KOPT-K1 (cell line): ENCODE measurements at regions not wholly inside any gene's neighbourhood (a gene's known extent, or its start where the extent isn't known, plus 50 kb on each side); places are given as distances from the start of the nearest gene placed in this dataset.
"Not testable (repeated sequence)": the region's sequence is repeated elsewhere in the genome, so short reads cannot be mapped to it uniquely, and the experiment has no call there.

Experiments used
- H3K27ac ChIP-seq: fragments of 200-600 bp; sonication (generic); 2 replicates; pipeline ENCODE4 v1.5.1; 2016; ENCODE audit warnings: antibody characterized with exemption, mild to moderate bottlenecking, low read depth, low read length; ENCODE audit not compliant: poor library complexity, severe bottlenecking
- H3K36me3 ChIP-seq: fragments of 200-600 bp; sonication (generic); 2 replicates; pipeline ENCODE4 v1.5.1; 2017; ENCODE audit warnings: antibody characterized with exemption, mild to moderate bottlenecking, low read length, moderate library complexity; ENCODE audit not compliant: insufficient read depth
- H3K9me3 ChIP-seq: fragments of 200-600 bp; sonication (generic); 2 replicates; pipeline ENCODE4 v1.5.1; 2017; ENCODE audit warnings: antibody characterized with exemption, low read length, mild to moderate bottlenecking; ENCODE audit not compliant: insufficient read depth, poor library complexity, severe bottlenecking

DNA sequence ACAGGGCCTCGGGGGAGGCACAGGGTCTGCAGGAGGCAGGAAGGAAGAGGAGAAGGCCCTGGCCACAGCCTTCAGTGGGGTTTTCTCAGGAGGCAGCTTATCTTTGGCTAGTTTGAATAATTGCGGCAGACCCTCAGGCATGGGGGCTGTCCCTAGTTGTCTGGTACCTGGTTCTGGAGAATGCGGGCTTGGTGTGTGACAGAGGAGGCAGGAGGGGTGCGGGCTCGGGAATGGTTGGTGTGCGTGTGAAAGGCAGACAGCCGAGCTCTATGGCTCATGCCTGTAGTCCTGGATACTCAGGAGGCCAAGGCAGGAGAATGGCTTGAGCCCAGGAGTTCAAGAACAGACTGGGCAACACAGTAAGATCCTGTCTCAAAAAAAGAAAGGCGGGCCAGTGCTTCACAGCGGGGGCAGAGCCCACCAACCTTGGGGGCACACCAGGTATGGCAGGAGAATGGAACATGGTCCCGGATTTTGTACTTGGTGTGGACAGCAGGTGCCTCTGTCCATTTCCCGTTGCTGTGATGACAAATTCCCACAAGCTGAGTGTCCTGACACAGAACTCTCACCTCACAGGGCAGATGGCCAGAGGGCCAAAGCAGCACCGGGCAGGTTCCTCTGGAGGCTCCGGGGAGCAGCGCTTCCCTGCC lies 640.6 kb downstream of the TBC1D22A start:
- H3K36me3 ChIP-seq, result no peaks in the 10 kb centered on the region
- H3K9me3 ChIP-seq, result no peaks in the 10 kb centered on the region
- no peak overlapping the region for H3K27ac ChIP-seq

DNA sequence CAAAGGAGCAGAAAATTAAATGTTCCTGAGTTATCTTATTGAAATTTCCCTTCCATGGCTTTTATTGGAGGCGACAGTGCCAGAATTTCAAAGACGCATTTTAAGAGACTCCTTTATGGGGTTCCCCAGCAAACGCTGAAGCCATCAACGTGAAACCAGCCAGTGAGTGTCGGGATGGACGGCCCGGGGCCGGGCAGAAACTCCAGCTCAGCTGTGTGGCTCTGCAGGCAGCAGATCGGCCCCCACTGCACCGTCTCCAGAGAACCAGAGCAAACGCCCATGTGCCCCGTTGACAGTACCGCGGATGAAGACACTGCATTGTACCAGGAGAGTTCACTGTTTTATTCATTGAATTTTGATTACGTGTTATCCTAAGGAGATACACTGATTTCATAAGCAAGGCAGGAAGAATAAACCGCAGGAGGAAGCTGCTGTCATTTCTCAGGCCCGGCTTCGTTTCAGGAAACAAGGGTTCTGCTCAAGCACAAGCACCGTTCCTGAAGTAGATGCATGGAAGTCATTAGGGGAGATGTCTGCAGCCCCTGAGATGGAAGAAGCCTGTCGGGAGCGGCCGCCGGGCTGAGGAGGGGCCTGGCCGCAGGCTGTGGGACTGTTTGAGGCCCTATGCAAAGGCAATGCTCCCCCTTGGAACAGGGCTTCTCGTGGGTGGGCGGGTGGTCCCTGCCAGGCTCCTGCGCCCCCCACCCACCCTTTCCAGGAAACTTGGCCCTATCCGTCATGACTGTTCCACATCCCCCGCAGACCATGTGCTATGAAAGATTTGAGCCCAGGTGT lies 639.7 kb downstream of the TBC1D22A start:
- no peaks in the 10 kb centered on the region for H3K9me3 ChIP-seq
- no peak overlapping the region for H3K27ac ChIP-seq
- H3K36me3 ChIP-seq, result no peaks in the 10 kb centered on the region

DNA sequence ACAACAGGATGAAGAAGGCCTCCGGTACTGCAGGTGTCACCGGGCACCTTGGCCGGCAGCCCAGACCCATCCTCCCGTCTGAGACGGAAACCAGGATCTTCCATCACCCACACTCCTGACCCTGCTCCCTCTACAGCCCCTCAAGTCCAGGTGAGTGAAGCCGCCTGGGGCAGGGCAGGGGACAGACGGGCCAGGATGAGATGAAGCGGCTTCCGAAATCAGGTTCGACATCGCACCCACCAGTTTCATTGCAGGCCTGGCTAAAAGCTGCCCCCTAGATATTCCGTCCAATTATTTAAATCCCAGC lies 639.1 kb downstream of the TBC1D22A start:
- H3K9me3 ChIP-seq, result no peaks in the 10 kb centered on the region

DNA sequence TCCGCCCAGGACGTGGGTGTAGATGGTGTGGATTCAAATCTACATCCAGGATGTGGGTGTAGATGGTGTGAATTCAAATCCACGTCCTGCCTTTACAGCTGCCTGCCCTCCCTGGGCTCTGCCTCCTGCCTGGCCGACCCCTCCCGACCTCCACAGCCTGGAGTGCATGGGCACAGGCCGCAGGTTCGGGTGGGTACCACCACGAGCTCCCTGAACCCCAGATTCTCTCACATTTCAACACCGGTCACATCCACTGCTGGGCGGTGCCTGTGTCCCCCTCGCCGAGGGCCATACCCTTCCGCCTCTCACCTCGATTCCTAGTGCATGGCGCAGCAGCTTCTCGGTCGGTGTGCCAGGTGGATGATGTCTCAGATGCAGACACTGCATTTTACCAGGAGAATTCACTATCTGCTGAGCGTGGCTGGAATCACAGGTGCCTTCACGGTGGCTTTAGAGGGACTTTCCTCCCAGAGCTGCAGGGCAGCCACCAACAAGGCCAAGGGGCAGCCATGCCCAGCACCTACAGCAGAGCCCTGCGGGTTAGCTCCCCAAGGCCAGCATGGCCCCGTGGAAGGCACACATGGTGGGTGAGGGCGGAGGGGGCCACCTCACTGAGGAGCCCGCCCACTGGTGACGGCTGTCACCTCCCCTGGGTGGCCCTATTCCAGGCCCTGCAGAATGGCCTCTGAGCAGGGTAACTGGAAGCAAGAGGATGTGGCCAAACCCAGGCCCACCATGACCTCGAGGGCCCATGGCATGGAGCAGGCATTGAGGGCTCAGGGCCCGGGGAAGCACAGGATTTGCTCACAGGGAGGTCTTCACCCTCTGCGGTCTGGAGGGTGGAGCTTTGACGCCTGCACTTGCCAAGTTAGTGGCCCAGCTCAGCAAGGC lies 638.5 kb downstream of the TBC1D22A start:
- Histone ChIP-seq H3K36me3 (no peaks in the 10 kb centered on the region), H3K9me3 (no peaks in the 10 kb centered on the region), H3K27ac (no peak overlapping the region)

More for the DNA sequence above, 639.1 kb downstream of the TBC1D22A start:
- H3K27ac ChIP-seq, result no peak overlapping the region
- H3K36me3 ChIP-seq, result no peaks in the 10 kb centered on the region

DNA sequence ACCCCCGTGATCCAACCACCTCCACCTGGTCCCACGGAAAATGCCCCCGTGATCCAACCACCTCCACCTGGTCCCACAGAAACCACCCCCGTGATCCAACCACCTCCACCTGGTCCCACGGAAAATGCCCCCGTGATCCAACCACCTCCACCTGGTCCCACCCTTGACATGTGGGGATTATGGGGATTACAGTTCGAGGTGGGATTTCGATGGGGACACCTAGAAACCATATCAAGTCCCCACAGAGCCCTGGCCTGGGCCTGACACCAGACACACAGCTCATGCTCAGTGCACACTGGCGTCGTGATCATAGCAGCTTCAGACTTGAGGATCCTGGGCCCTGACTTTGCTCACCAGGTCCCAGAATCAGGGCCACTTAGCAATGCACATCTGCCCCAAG lies 637.7 kb downstream of the TBC1D22A start:
- not testable (repeated sequence) for H3K36me3 ChIP-seq, H3K27ac ChIP-seq, H3K9me3 ChIP-seq

DNA sequence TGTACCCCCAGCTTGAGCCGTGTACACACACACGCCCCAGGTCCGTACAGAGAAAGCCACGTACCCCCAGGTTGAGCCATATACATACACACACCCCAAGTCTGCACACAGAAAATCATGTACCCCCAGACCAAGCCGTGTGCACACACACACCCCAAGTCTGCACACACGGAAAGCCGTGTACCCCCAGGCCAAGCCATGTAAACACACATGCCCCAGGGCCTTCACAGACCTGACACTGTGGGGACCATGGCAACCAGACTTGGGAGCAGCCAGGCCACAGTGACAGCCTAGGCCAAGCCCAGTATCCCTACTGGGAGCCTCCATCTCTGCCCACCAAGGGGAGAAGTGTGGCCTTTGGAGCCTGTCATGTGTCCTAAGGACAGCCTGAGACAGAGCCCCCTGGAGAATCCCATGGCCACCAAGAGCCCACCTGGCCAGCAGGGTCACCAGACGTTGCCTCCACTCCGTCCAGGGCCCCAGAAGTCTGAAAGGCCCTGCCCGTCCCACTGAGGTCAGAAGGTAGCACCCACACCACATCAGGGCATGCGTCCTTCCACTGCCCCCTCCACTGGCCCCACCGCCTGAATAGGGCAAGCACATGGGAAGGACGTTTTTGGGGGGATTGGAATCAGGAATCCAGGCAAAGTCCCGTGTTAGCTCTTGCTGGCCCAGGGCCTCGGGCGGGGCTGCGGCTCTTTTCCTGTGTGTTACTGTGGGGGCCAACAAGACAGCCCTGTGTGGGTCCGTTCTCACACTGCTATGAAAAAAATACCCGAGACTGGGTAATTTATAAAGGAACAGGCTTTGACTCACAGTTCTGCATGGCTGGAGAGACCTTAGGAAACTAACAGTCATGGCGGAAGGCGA lies 636.7 kb downstream of the TBC1D22A start:
- H3K9me3 ChIP-seq, result no peaks in the 10 kb centered on the region
- H3K27ac ChIP-seq, result no peak overlapping the region

DNA sequence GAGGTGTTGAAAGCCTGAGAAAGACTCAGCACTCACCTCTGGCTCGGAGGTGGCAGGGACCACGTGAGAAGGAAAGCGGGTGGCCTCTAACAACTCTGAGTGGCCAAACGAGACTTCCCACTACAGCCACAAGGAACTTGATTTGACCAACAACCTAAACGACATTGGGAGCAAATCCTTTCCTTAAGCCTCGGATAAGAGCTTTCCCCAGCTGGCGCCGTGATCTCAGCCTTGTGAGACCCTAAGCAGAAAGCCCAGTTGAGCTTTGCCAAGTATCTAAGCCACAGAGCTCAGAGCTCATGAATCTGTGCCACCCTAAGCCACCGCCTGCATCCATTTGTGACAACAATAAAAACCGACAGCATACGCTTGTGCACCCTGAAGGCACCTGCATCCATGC lies 636.0 kb downstream of the TBC1D22A start:
- Histone ChIP-seq H3K9me3 (no peaks in the 10 kb centered on the region), H3K36me3 (no peaks in the 10 kb centered on the region), H3K27ac (no peak overlapping the region)

More for the DNA sequence above, 636.7 kb downstream of the TBC1D22A start:
- no peaks in the 10 kb centered on the region for H3K36me3 ChIP-seq

DNA sequence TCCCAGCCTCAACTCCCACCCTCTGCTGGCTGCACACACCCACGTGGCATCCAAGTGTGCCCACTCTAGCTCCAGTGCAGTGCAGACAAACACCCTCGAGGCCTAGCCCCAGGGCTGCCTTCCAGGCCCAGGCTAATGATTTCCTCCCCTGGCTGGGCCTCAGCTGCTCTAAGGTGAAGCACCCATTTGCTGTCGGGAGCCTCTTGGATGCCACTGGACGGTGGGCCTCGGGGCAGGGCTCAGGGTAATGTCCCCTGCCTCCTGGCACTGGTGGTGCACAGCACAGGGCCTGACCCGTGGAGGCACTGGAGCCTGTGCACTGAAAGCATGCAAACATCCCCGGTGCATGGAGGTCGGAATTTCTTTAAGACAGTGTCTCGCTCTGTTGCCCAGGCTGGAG lies 635.2 kb downstream of the TBC1D22A start:
- Histone ChIP-seq H3K9me3 (no peaks in the 10 kb centered on the region), H3K36me3 (no peaks in the 10 kb centered on the region), H3K27ac (no peak overlapping the region)

DNA sequence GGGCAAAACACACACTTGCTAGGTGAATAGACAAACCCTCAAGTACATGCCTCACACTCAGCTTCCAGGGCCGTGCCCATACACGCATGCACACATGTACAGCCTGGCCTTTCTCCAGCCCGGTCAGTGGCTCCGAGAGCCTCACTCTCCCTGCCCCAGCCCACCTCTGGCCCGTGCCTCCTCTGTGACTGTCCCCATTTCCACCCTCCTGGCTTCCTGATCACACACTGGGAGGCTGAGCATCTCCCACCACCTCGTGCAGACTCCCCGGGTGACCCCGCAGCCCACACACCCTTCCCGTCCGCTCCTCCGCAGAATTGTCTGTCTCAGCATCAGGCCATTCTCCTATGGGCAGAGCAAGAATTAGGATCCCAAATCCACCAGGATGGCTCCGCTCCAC lies 634.1 kb downstream of the TBC1D22A start:
- H3K36me3 ChIP-seq, result no peaks in the 10 kb centered on the region
- no peak overlapping the region for H3K27ac ChIP-seq
- H3K9me3 ChIP-seq, result no peaks in the 10 kb centered on the region

DNA sequence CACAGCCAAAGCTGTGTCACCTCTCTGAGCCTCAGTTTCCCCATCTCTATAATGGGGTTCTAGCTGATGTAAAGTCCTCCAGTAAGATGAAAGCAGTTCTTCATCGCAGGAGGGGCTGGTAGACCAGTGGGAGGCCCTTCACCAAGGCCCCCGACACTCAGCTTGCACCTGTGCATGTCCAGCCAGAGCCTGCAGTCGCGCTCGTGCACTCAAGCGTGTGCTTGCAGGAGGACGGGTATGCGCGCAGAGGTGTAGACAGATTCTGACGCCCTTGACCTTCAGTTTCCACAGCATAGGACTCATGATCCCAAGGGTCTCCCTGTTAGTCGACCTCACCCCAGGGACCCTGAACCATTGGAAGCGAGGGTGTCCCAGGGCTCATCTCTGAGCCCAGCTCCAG lies 633.7 kb downstream of the TBC1D22A start:
- Histone ChIP-seq H3K36me3 (no peaks in the 10 kb centered on the region), H3K27ac (no peak overlapping the region), H3K9me3 (no peaks in the 10 kb centered on the region)

DNA sequence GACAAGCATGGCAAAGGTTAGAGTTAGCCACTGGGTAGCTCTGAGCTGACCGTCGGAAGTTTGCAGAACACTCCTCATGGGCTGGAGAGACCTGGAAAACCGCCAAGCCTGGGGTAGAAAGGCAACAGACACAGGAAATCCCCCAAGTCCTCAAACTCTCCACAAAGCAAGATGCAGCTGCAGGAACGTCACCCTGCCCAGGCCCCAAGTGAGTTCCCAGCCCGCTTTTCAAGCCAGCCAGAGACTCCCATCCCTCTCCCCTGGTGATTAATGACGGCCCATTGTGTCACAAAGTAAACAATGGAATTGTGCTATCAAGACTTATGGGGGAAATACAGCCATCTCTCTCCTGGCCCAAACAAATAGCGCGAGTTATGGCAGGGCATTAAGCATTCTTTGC lies 633.0 kb downstream of the TBC1D22A start:
- Histone ChIP-seq H3K27ac (no peak overlapping the region), H3K9me3 (no peaks in the 10 kb centered on the region), H3K36me3 (no peaks in the 10 kb centered on the region)

DNA sequence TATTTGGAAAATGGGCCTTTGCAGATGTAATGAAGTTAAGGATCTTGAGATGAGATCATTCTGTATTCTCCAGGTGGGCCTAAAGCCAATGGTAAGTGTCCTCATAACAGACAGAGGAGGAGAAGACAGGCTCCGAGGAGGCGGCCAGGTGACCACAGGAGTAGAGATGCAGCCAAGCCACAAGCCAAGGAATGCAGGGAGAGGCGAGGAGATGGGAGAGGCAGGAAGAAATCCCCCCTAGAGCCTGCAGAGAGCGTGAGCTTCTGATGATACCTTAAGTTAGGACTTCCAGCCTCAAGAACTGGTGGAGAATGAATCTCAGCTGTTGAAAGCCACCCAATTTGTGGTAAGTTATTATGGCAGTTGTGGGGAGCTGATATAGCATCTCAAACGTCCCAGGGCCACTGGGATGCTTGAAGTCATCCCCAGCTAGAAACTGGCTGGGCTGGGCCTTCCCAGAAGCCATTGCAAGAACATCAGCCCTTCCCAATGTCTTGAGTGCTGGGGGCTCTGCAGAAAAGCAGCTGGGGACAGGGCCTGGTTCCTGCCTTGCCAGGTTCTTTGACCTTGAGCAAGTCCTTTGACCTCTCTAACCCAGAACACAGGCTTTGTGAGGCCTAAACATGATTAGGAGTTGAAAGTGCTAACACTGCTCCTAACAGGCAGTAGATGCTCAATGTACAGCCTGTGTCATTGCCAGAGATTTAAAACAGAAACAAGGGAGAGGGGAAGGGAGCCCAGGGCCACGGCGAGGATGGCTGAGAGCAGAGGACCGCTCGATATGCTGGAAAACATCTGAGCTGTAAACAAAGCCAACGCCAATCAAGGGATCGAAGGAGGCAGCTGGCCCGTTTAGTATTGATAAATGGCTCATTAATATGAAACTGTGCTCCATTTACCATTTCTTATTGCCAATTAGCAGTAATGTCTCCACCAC lies 632.3 kb downstream of the TBC1D22A start:
- H3K36me3 ChIP-seq, result no peaks in the 10 kb centered on the region
- H3K9me3 ChIP-seq, result no peaks in the 10 kb centered on the region
- H3K27ac ChIP-seq, result no peak overlapping the region

DNA sequence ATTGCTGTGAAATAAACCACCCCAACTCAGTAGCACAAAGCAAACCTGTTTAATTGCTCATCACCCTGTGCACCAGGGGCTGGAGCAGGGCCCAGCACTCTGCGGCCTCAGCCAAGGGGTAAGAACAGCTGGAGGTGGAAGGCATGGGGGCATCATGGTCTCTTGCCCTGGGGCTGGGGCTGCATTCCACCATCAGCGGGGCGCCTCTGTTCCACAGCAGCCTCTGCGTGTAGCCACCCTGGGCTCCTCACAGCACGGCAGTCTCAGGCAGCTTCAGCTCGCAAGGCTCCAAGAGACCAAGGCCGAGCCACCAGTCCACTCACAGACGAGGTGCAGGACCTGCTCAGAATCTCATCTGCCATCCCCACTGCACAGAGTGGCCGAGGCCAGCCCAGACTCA lies 630.7 kb downstream of the TBC1D22A start:
- no peaks in the 10 kb centered on the region for H3K9me3 ChIP-seq

DNA sequence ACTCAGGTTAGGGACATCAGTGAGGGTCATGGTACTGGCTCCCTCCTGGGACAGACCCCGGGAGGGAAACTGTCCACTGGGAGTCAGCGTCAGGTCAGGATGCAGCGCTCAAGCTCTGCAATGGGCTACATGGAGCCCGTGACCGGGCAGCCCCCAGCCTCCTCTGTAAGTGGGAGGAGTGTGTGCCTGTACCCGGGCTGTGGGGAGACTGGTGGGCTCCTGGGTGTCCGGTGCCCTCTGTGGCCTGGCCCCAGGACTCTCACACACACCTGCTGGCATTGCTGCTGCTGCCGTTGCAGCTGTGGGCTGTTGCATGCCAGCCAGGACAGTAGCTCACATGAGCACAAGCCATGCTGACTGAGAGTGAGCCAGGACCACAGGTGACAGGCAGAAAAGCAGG lies 630.3 kb downstream of the TBC1D22A start:
- H3K36me3 ChIP-seq, result no peaks in the 10 kb centered on the region
- H3K9me3 ChIP-seq, result no peaks in the 10 kb centered on the region
- no peak overlapping the region for H3K27ac ChIP-seq

More for the DNA sequence above, 630.7 kb downstream of the TBC1D22A start:
- Histone ChIP-seq H3K27ac (no peak overlapping the region), H3K36me3 (no peaks in the 10 kb centered on the region)
